ENCODE measurements at regions not wholly inside any gene's neighbourhood (a gene's known extent, or its start where the extent isn't known, plus 50 kb on each side); places are given as distances from the start of the nearest gene placed in this dataset.

DNA sequence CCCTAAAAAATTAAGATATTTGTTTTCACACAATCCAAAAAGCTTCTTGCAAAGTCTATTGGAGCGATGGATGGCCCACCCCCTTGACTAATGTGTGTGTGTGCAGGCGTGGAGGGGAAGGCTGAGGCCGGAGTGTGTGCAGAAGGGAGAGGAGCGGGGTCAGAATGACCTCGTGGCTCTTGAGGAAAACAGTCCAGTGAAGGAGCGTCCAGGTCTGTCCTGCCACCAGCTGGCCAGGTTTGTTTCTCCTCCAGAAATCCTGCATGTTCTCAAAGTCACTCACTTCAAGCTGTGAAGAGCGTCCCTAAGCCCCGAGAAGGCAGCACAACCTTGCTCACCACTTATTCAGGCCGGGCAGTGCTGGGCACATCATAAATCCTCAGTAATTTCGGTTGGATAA is 69.5 kb upstream of the SSX2IP start:
- Histone ChIP-seq H3K27me3 (replicated peaks in 1 of 7) (peaks cover 0 to 17% (median 0%) of the 10 kb centered on the region in 7 donors), H3K4me1 (peaks cover 0 to 10% (median 2%) of the 10 kb centered on the region in 6 donors), H3K36me3 (no peaks in the 10 kb centered on the region), H3K9me3 (no peaks in the 10 kb centered on the region), H3K27ac (no peak overlapping the region), H3K4me3 (no peak overlapping the region)
- intact Hi-C loops (cut with DNase I; ENCODE audit: low total_unique reads): loop anchor here (10.0 kb wide), 1 partner anchor 325 kb away; no protein-coding TSS in a partner anchor
- no peak for DNase-seq
- 79 to 88% (median 84%) methylated on average over 10 of the region's 10 CpGs for WGBS, 5 donors
- TF ChIP-seq POLR2A (IDR thresholded peaks at IDR 0.05) (no peak), POLR2AphosphoS5 (IDR thresholded peaks at IDR 0.05) (no peak), CTCF (IDR thresholded peaks at IDR 0.05 in 8 of 11, conservative IDR thresholded peaks at IDR 0.05 in 3 of 11) (no peak)

GRCh38 chr1:84758968-84759491 is 68.8 kb upstream of the SSX2IP start:
- H3K27ac ChIP-seq: no peak overlapping the region
- peaks cover 0 to 10% (median 2%) of the 10 kb centered on the region in 6 donors for H3K4me1 ChIP-seq
- 17 to 35% (median 24%) methylated on average over 15 of the region's 15 CpGs for WGBS, 5 donors
- TF ChIP-seq POLR2A (IDR thresholded peaks at IDR 0.05) (no peak), POLR2AphosphoS5 (IDR thresholded peaks at IDR 0.05) (no peak), CTCF (IDR thresholded peaks at IDR 0.05 in 8 of 11, conservative IDR thresholded peaks at IDR 0.05 in 3 of 11) (no peak)
- DNase-seq: no peak
- peaks cover 0 to 11% (median 0%) of the 10 kb centered on the region in 7 donors for H3K27me3 ChIP-seq (replicated peaks in 1 of 7)
- H3K36me3 ChIP-seq: no peaks in the 10 kb centered on the region
- H3K4me3 ChIP-seq: peak overlapping the region in 1 of 8 donors; percentile 31
- intact Hi-C loops (cut with DNase I; ENCODE audit: low total_unique reads): loop anchor here (10.0 kb wide), 1 partner anchor 324 kb away; no protein-coding TSS in a partner anchor
- H3K9me3 ChIP-seq: no peaks in the 10 kb centered on the region

GRCh38 chr1:84758476-84758875 is 68.2 kb upstream of the SSX2IP start:
- TF ChIP-seq POLR2AphosphoS5 (IDR thresholded peaks at IDR 0.05) (no peak), POLR2A (IDR thresholded peaks at IDR 0.05) (no peak), CTCF (IDR thresholded peaks at IDR 0.05 in 8 of 11, conservative IDR thresholded peaks at IDR 0.05 in 3 of 11) (no peak)
- Histone ChIP-seq H3K27ac (no peak overlapping the region), H3K4me3 (no peak overlapping the region), H3K9me3 (no peaks in the 10 kb centered on the region), H3K4me1 (peaks cover 0 to 10% (median 2%) of the 10 kb centered on the region in 6 donors), H3K27me3 (replicated peaks in 1 of 7) (peaks cover 0 to 11% (median 0%) of the 10 kb centered on the region in 7 donors), H3K36me3 (no peaks in the 10 kb centered on the region)
- no peak for DNase-seq
- intact Hi-C loops (cut with DNase I; ENCODE audit: low total_unique reads): loop anchor here (10.0 kb wide), 1 partner anchor 324 kb away; no protein-coding TSS in a partner anchor
- 77 to 86% (median 83%) methylated on average over 3 of the region's 3 CpGs for WGBS, 5 donors

DNA sequence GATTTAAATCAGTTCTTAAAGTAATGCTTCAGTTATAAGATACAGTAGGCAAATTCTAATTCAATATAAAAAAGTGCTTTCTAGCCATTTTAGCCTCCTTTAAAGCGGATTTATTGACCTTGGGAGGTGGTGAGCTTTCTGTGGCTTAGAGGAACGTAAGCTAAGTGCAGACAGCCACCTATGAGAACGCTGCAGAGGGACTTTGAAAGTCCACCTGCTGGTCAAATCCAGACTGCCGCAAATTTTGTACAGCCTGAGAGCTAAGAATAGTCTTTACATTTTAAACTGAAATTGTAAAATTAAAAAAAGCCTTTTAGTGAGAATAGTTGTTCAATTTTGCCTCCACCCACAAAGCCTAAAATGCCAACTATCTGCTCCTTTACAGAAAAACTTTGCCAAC is 67.0 kb upstream of the SSX2IP start:
- intact Hi-C loops (cut with DNase I; ENCODE audit: low total_unique reads): loop anchor here (10.0 kb wide), 1 partner anchor 322 kb away; no protein-coding TSS in a partner anchor

More for the DNA sequence above, 67.0 kb upstream of the SSX2IP start:
- TF ChIP-seq POLR2A (IDR thresholded peaks at IDR 0.05) (no peak), POLR2AphosphoS5 (IDR thresholded peaks at IDR 0.05) (no peak), CTCF (IDR thresholded peaks at IDR 0.05 in 8 of 11, conservative IDR thresholded peaks at IDR 0.05 in 3 of 11) (no peak)
- peaks cover 0 to 10% (median 2%) of the 10 kb centered on the region in 6 donors for H3K4me1 ChIP-seq
- no peak overlapping the region for H3K4me3 ChIP-seq
- no peaks in the 10 kb centered on the region for H3K9me3 ChIP-seq
- no peak for DNase-seq
- WGBS, 5 donors: 82 to 92% (median 86%) methylated on average over 4 of the region's 4 CpGs
- H3K27me3 ChIP-seq (replicated peaks in 1 of 7): peaks cover 0 to 22% (median 0%) of the 10 kb centered on the region in 7 donors
- no peak overlapping the region for H3K27ac ChIP-seq
- H3K36me3 ChIP-seq: no peaks in the 10 kb centered on the region
